GM12878 (cell line): ENCODE measurements at regions not wholly inside any gene's neighbourhood (a gene's known extent, or its start where the extent isn't known, plus 50 kb on each side); places are given as distances from the start of the nearest gene placed in this dataset.
A peak's percentile ranks its signal among the peaks of the same experiment; 100 is the strongest.

ENCODE experiments used
- ATAC-seq: fragments of 200-7000 bp; cut with Tn5 transposase; 3 replicates; pipeline ENCODE4 v1.9.1; 2020; ENCODE audit warnings: mild to moderate bottlenecking, moderate library complexity
- BruUV-seq: library from RNA; stranded (reverse); fragments of 400-500 nt; replicated peaks from 2 replicates; lab custom pipeline; 2021; lab: Mats Ljungman, UMichigan
- CTCF ChIA-PET: fragments of 300-600 bp; sonication (Branson Sonifier 250); formaldehyde crosslinking; extraction: SDS; loops from one replicate; lab custom pipeline; 2021; ENCODE audit warnings: inconsistent platforms; lab: Yijun Ruan, JAX
- POLR2A ChIA-PET: fragments of 350-600 bp; formaldehyde crosslinking; extraction: SDS; loops from one replicate; lab custom pipeline; 2021; ENCODE audit warnings: inconsistent platforms; lab: Charles Lee
- RAD21 ChIA-PET: fragments of 300-600 bp; sonication (Branson Sonifier 250); formaldehyde crosslinking; loops from one replicate; lab custom pipeline; 2023; ENCODE audit warnings: antibody characterized with exemption; ENCODE audit not compliant: unreplicated experiment; lab: Charles Lee
- SMC1A ChIA-PET: fragments of 300-600 bp; sonication (Branson Sonifier 250); formaldehyde crosslinking; loops from one replicate; lab custom pipeline; 2023; ENCODE audit not compliant: unreplicated experiment, uncharacterized antibody; lab: Charles Lee
- DNase-seq: peaks from one replicate; pipeline ENCODE4 v3.0.0-alpha.2; 2011; ENCODE audit warnings: low read depth, low spot score
- FAIRE-seq: peaks from 3 replicates; lab custom pipeline; 2011; peaks lifted over from hg19 to GRCh38; lab: Jason Lieb, UNC
- H2AFZ ChIP-seq: 2 replicates; pipeline ENCODE4 v1.6.0; 2011; ENCODE audit warnings: low read depth, low read length, control low read depth; ENCODE audit not compliant: control insufficient read depth
- H3K27ac ChIP-seq: 2 replicates; pipeline ENCODE4 v1.5.1; 2011; ENCODE audit warnings: control low read depth; ENCODE audit not compliant: control insufficient read depth, insufficient read depth
- H3K27me3 ChIP-seq, 2 experiments: replicated peaks in 1 of 2; 2 replicates each; pipeline versions ENCODE4 v1.6.0 to v1.6.1; 2011; ENCODE audit warnings: low read length in 1 of 2; ENCODE audit not compliant: control insufficient read depth in 2 of 2, insufficient read depth in 2 of 2
- H3K36me3 ChIP-seq, 2 experiments: 2 replicates each; pipeline ENCODE4 v1.5.1; 2011; ENCODE audit warnings: low read length in 1 of 2; ENCODE audit not compliant: control insufficient read depth in 2 of 2, insufficient read depth in 2 of 2
- H3K4me1 ChIP-seq: 2 replicates; pipeline ENCODE4 v1.6.1; 2011; ENCODE audit warnings: mild to moderate bottlenecking, low read length, moderate library complexity, mixed read lengths; ENCODE audit not compliant: control insufficient read depth, insufficient read depth
- H3K4me2 ChIP-seq: 2 replicates; pipeline ENCODE4 v1.6.0; 2011; ENCODE audit warnings: control low read depth; ENCODE audit not compliant: control insufficient read depth, insufficient read depth
- H3K4me3 ChIP-seq: fragments of 200-600 bp; sonication (generic); 2 replicates; pipeline ENCODE4 v1.5.1; 2016
- H3K79me2 ChIP-seq: 2 replicates; pipeline ENCODE4 v1.6.0; 2011; ENCODE audit warnings: low read length; ENCODE audit not compliant: control insufficient read depth, insufficient read depth
- H3K9ac ChIP-seq: 2 replicates; pipeline ENCODE4 v1.8.0; 2011; ENCODE audit warnings: low read length, control low read depth, mixed read lengths; ENCODE audit not compliant: control insufficient read depth, insufficient read depth
- H3K9me3 ChIP-seq: replicated peaks from 3 replicates; pipeline ENCODE4 v1.5.1; 2011; ENCODE audit warnings: mild to moderate bottlenecking, low read length; ENCODE audit not compliant: control insufficient read depth, insufficient read depth
- H4K20me1 ChIP-seq: 2 replicates; pipeline ENCODE4 v1.6.0; 2011; ENCODE audit not compliant: control insufficient read depth, insufficient read depth
- BHLHE40 ChIP-seq, 2 experiments: fragments of 450-650 bp in 1 of 2; IDR thresholded peaks; 2 replicates each; pipeline ENCODE4 v1.6.1; 2011 to 2017; ENCODE audit warnings: low read depth in 2 of 2, borderline replicate concordance in 1 of 2, improper control_type of control experiment in 1 of 2, low read length in 1 of 2, mild to moderate bottlenecking in 1 of 2
- FOS ChIP-seq: IDR thresholded peaks from 3 replicates; pipeline ENCODE4 v1.6.1; 2011; ENCODE audit warnings: borderline replicate concordance; ENCODE audit not compliant: insufficient read length; ENCODE audit errors: extremely low read depth
- HDGF ChIP-seq: fragments of 450-650 bp; IDR thresholded peaks from 2 replicates; pipeline ENCODE4 v1.6.1; 2016; ENCODE audit warnings: antibody characterized with exemption
- MTA3 ChIP-seq: IDR thresholded peaks from 2 replicates; pipeline ENCODE4 v1.6.1; 2012; ENCODE audit warnings: low read length, inconsistent platforms, borderline replicate concordance
- NR2C1 ChIP-seq: fragments of 450-650 bp; IDR thresholded peaks from 2 replicates; pipeline ENCODE4 v1.6.1; 2017; ENCODE audit warnings: antibody characterized with exemption, mild to moderate bottlenecking, moderate library complexity
- PAX5 ChIP-seq: IDR thresholded peaks from 2 replicates; pipeline ENCODE4 v1.6.1; 2011; ENCODE audit warnings: low read depth, low read length, borderline replicate concordance
- PKNOX1 ChIP-seq: fragments of 450-650 bp; IDR thresholded peaks from 2 replicates; pipeline ENCODE4 v1.6.1; 2016; ENCODE audit warnings: mild to moderate bottlenecking
- RAD21 ChIP-seq: IDR thresholded peaks from 2 replicates; pipeline ENCODE4 v1.6.1; 2011; ENCODE audit warnings: mild to moderate bottlenecking, low read depth, low read length, moderate library complexity; ENCODE audit not compliant: insufficient read depth
- RELB ChIP-seq: fragments of 450-650 bp; IDR thresholded peaks from 2 replicates; pipeline ENCODE4 v1.6.1; 2017; ENCODE audit warnings: low read depth, mild to moderate bottlenecking, moderate library complexity
- RUNX3 ChIP-seq: IDR thresholded peaks from 2 replicates; pipeline ENCODE4 v1.6.1; 2012; ENCODE audit warnings: low read length, inconsistent platforms
- SPI1 ChIP-seq: IDR thresholded peaks from 2 replicates; pipeline ENCODE4 v1.6.1; 2011; ENCODE audit warnings: low read depth, mild to moderate bottlenecking, low read length, moderate library complexity, borderline replicate concordance; ENCODE audit not compliant: insufficient read depth
- SRF ChIP-seq, 2 experiments: IDR thresholded peaks; 2 replicates each; pipeline ENCODE4 v1.6.1; 2011; ENCODE audit warnings: low read depth in 2 of 2, low read length in 2 of 2, mild to moderate bottlenecking in 1 of 2, moderate library complexity in 1 of 2
- TARDBP ChIP-seq: IDR thresholded peaks from 2 replicates; pipeline ENCODE4 v1.6.1; 2016; ENCODE audit warnings: borderline replicate concordance
- ZNF217 ChIP-seq: fragments of 450-650 bp; IDR thresholded peaks from 2 replicates; pipeline ENCODE4 v1.6.1; 2017; ENCODE audit warnings: antibody characterized with exemption, mild to moderate bottlenecking
- ZNF592 ChIP-seq: fragments of 450-650 bp; IDR thresholded peaks from 2 replicates; pipeline ENCODE4 v1.6.1; 2017; ENCODE audit warnings: mild to moderate bottlenecking, moderate library complexity
- ZNF622 ChIP-seq: fragments of 450-650 bp; IDR thresholded peaks from 2 replicates; pipeline ENCODE4 v1.6.1; 2017; ENCODE audit warnings: mild to moderate bottlenecking, inconsistent platforms
- WGBS: methylation state at CpG from one replicate; pipeline ENCODE4 v1.1.6; 2016; ENCODE audit warnings: low lambda C conversion rate; ENCODE audit not compliant: insufficient replicate concordance, insufficient coverage; ENCODE audit errors: missing lambda C conversion rate; 5-methylcytosine and 5-hydroxymethylcytosine counted together
- in situ Hi-C: fragments of 300-500 bp; cut with MboI; formaldehyde crosslinking; loops from 9 replicates; pipeline ENCODE4 v1.14.3; 2018; ENCODE audit warnings: mixed read lengths
- intact Hi-C: fragments of 100-400 bp; cut with micrococcal nuclease; formaldehyde crosslinking; loops from one replicate; pipeline ENCODE4 v1.14.2; 2022; ENCODE audit not compliant: unreplicated experiment

GRCh38 chr12:24111086-24111485, 161.6 kb upstream of the SOX5 start (continued):
- no peak for TF ChIP-seq ZNF592
- TF ChIP-seq RUNX3, result no peak
- no peak for TF ChIP-seq PAX5
- no peak for TF ChIP-seq NR2C1
- no peak for TF ChIP-seq TARDBP

GRCh38 chr12:24109381-24110039, 160.0 kb upstream of the SOX5 start:
- in situ Hi-C loops, result no loop called here
- no peak for TF ChIP-seq MTA3
- no peak for TF ChIP-seq HDGF
- peak; percentile 41; the same call in 1 of the 2 replicates for TF ChIP-seq RELB
- no peak for TF ChIP-seq SRF (IDR thresholded peaks at IDR 0.05; ENCODE audit: low read depth in 2 of 2, low read length in 2 of 2)
- TF ChIP-seq PKNOX1, result no peak
- peak; percentile 8 to 47; a peak in 2 of 4 replicates for TF ChIP-seq BHLHE40 (IDR thresholded peaks at IDR 0.05; ENCODE audit: borderline replicate concordance in 1 of 2, low read depth in 2 of 2, low read length in 1 of 2)
- 0 out of 2 replicates have a peak, but pooled peaks have one; percentile 2 for TF ChIP-seq SPI1
- TF ChIP-seq ZNF217, result peak; percentile 88
- TF ChIP-seq RAD21, result peak; percentile 71
- TF ChIP-seq ZNF622, result no peak
- no peak for TF ChIP-seq FOS

More at GRCh38 chr12:24109381-24110039, 160.0 kb upstream of the SOX5 start:
- no peaks in the 10 kb centered on the region for H4K20me1 ChIP-seq
- FAIRE-seq (peak; percentile 89), DNase-seq (peak; percentile 37), ATAC-seq (peak; percentile 95)
- H3K27me3 ChIP-seq, result no peaks in the 10 kb centered on the region
- no peaks in the 10 kb centered on the region for H3K9me3 ChIP-seq
- no peak overlapping the region for H2AFZ ChIP-seq
- no peaks in the 10 kb centered on the region for H3K36me3 ChIP-seq
- no peak overlapping the region for H3K27ac ChIP-seq
- SMC1A ChIA-PET, result interaction anchor here (0.8 to 1.8 kb wide), 6 partner anchors 21 to 669 kb away, joined by 3 to 5 read pairs (median 3); no protein-coding TSS in a partner anchor
- CTCF ChIA-PET, result interaction anchor here (0.8 to 2.9 kb wide), 9 partner anchors 10 to 728 kb away, joined by 3 to 9 read pairs (median 4); no protein-coding TSS in a partner anchor
- H3K4me2 ChIP-seq, result no peak overlapping the region
- intact Hi-C loops, result loop anchor here (2.0 to 10.0 kb wide), 5 partner anchors 255 to 902 kb away; no protein-coding TSS in a partner anchor
- H3K4me3 ChIP-seq, result no peak overlapping the region
- H3K9ac ChIP-seq, result no peak overlapping the region
- RAD21 ChIA-PET, result interaction anchor here (0.6 to 1.0 kb wide), 4 partner anchors 19 to 725 kb away, joined by 3 to 4 read pairs (median 3); no protein-coding TSS in a partner anchor
- POLR2A ChIA-PET, result interaction anchor here (0.5 kb wide), 1 partner anchor 837 kb away, joined by 4 read pairs; no protein-coding TSS in a partner anchor
- H3K79me2 ChIP-seq, result no peaks in the 10 kb centered on the region
- 20% methylated on average over 3 of the region's 3 CpGs for WGBS
- no peaks in the 10 kb centered on the region for H3K4me1 ChIP-seq
- no TSS peak for BruUV-seq
